Lung (tissue), 11 donors: ENCODE measurements at regions not wholly inside any gene's neighbourhood (a gene's known extent, or its start where the extent isn't known, plus 50 kb on each side); places are given as distances from the start of the nearest gene placed in this dataset.
"Not testable (repeated sequence)": the region's sequence is repeated elsewhere in the genome, so short reads cannot be mapped to it uniquely, and the experiment has no call there.

Experiments used
- ATAC-seq: fragments of 200-7000 bp; cut with Tn5 transposase; one replicate; pipeline ENCODE4 v1.9.1; 2020; ENCODE audit warnings: moderate number of reproducible peaks; ENCODE audit not compliant: insufficient read depth, low FRiP score
- DNase-seq, 3 donors: peaks; one replicate each; pipeline ENCODE4 v3.0.0-alpha.2; 2013 to 2017
- H3K27ac ChIP-seq, 2 donors: one replicate each; pipeline ENCODE4 v1.5.1; 2013; ENCODE audit warnings: mild to moderate bottlenecking in 2 of 2, moderate library complexity in 2 of 2, control low read depth in 1 of 2, inconsistent platforms in 1 of 2, low read depth in 1 of 2, low read length in 1 of 2
- H3K27me3 ChIP-seq, 3 donors: one replicate each; pipeline ENCODE4 v1.5.1; 2013; ENCODE audit warnings: low read length in 2 of 3; ENCODE audit not compliant: control insufficient read depth in 3 of 3, insufficient read depth in 3 of 3
- H3K36me3 ChIP-seq, 4 donors: one replicate each; pipeline ENCODE4 v1.5.1; 2013; ENCODE audit warnings: low read length in 4 of 4, mild to moderate bottlenecking in 1 of 4, moderate library complexity in 1 of 4; ENCODE audit not compliant: control insufficient read depth in 4 of 4, insufficient read depth in 4 of 4
- H3K4me1 ChIP-seq, 5 donors: one replicate each; pipeline ENCODE4 v1.5.1; 2013; ENCODE audit warnings: low read length in 5 of 5, mild to moderate bottlenecking in 2 of 5, moderate library complexity in 1 of 5; ENCODE audit not compliant: control insufficient read depth in 5 of 5, insufficient read depth in 5 of 5
- H3K4me3 ChIP-seq: one replicate; pipeline ENCODE4 v1.5.1; 2013; ENCODE audit warnings: mild to moderate bottlenecking, control low read depth, moderate library complexity
- H3K9ac ChIP-seq, 2 donors: one replicate each; pipeline ENCODE4 v1.5.1; 2013; ENCODE audit warnings: low read length in 2 of 2, control low read depth in 1 of 2; ENCODE audit not compliant: insufficient read depth in 1 of 2
- H3K9me3 ChIP-seq, 4 donors: one replicate each; pipeline ENCODE4 v1.5.1; 2013; ENCODE audit warnings: low read length in 3 of 4, mild to moderate bottlenecking in 1 of 4, moderate library complexity in 1 of 4; ENCODE audit not compliant: control insufficient read depth in 4 of 4, insufficient read depth in 3 of 4
- CTCF ChIP-seq: IDR thresholded peaks from 2 replicates; pipeline ENCODE4 v1.5.1; 2012; ENCODE audit warnings: mild to moderate bottlenecking; ENCODE audit errors: control extremely low read depth, extremely low read depth
- WGBS, 2 donors: extraction: QIAGEN DNeasy Blood & Tissue Kit; methylation state at CpG; one replicate each; pipeline ENCODE4 v1.1.7; 2013; 5-methylcytosine and 5-hydroxymethylcytosine counted together
- donor health status: control.
- donor health status: control.
- donor health status: Bipolar disorder and iron deficiency.
- donor health status: healthy.
- donor health status: DM: yes; HTN: yes; CAD: no.

- no peaks in the 10 kb centered on the region for H3K9me3 ChIP-seq
- H3K27ac ChIP-seq: no peak overlapping the region
- DNase-seq: no peak
- H3K4me1 ChIP-seq: peaks cover 0 to 18% (median 3%) of the 10 kb centered on the region in 5 donors
- H3K36me3 ChIP-seq: no peaks in the 10 kb centered on the region
- no peak overlapping the region for H3K4me3 ChIP-seq
- no peak overlapping the region for H3K9ac ChIP-seq
- no peak for ATAC-seq
- TF ChIP-seq CTCF: no peak
- H3K27me3 ChIP-seq: no peaks in the 10 kb centered on the region
- 60 to 73% methylated on average over 10 of the region's 10 CpGs for WGBS, 2 donors
Measured at GRCh38 chr5:17374973-17375742, 122.9 kb upstream of the TAF11L2 start.

- H3K27ac ChIP-seq, DNase-seq, ATAC-seq, H3K4me3 ChIP-seq, H3K9ac ChIP-seq, H3K27me3 ChIP-seq, H3K36me3 ChIP-seq, H3K9me3 ChIP-seq: not testable (repeated sequence)
- 92 to 96% methylated on average over 2 of the region's 2 CpGs for WGBS, 2 donors
- peaks cover 0 to 18% (median 3%) of the 10 kb centered on the region in 5 donors for H3K4me1 ChIP-seq
Measured at GRCh38 chr5:17375886-17376285, 122.1 kb upstream of the TAF11L2 start.

- no peaks in the 10 kb centered on the region for H3K36me3 ChIP-seq
- no peaks in the 10 kb centered on the region for H3K9me3 ChIP-seq
- WGBS, 2 donors: 74 to 83% methylated on average over 6 of the region's 6 CpGs
- ATAC-seq (no peak), DNase-seq (peak in 2 of 3 donors; percentile 78 to 85)
- no peak overlapping the region for H3K9ac ChIP-seq
- no peak overlapping the region for H3K4me3 ChIP-seq
- TF ChIP-seq CTCF: no peak
- H3K4me1 ChIP-seq: peaks cover 0 to 18% (median 3%) of the 10 kb centered on the region in 5 donors
- H3K27me3 ChIP-seq: no peaks in the 10 kb centered on the region
- no peak overlapping the region for H3K27ac ChIP-seq
Measured at GRCh38 chr5:17378346-17378997, 119.6 kb upstream of the TAF11L2 start.

- 74 to 82% methylated on average over 7 of the region's 7 CpGs for WGBS, 2 donors
- Histone ChIP-seq H3K4me1 (peaks cover 0 to 18% (median 3%) of the 10 kb centered on the region in 5 donors), H3K9me3 (no peaks in the 10 kb centered on the region), H3K36me3 (no peaks in the 10 kb centered on the region), H3K4me3 (no peak overlapping the region), H3K27ac (no peak overlapping the region), H3K9ac (no peak overlapping the region), H3K27me3 (no peaks in the 10 kb centered on the region)
- ATAC-seq (no peak), DNase-seq (peak in 2 of 3 donors; percentile 59 to 62)
- TF ChIP-seq CTCF: no peak
Measured at GRCh38 chr5:17379100-17379951, 118.7 kb upstream of the TAF11L2 start.
